Fibroblast of peridontal ligament (primary cell): ENCODE measurements at regions not wholly inside any gene's neighbourhood (a gene's known extent, or its start where the extent isn't known, plus 50 kb on each side); places are given as distances from the start of the nearest gene placed in this dataset.

ENCODE experiments used
- DNase-seq: peaks from one replicate; pipeline ENCODE4 v3.0.0-alpha.2; 2010; ENCODE audit errors: extremely low read depth

- no peak for DNase-seq
Measured at GRCh38 chr2:2765839-2766495, 434.9 kb upstream of the MYT1L start.

GRCh38 chr2:2765176-2765800 lies 434.2 kb upstream of the MYT1L start:
- no peak for DNase-seq

DNA sequence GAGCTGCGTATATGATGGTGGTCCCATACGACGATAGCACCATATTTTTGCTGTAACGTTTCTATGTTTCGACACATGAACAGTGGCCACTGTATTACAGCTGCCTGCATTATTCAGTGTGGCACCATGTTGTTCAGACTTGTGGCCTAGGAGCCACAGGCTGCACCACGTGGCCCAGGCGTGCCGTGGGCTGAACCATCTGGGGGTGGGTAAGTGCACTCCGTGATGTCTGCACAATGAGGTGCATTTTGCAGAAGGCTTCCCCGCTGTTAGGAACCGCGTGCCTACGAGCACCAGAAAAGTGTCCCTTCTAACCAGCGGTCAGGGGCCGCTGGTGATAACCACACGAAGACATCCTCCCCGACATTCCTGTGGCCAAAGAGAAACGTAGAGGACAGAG lies 433.7 kb upstream of the MYT1L start:
- no peak for DNase-seq

GRCh38 chr2:2764001-2764355 lies 432.9 kb upstream of the MYT1L start:
- DNase-seq, result no peak

DNA sequence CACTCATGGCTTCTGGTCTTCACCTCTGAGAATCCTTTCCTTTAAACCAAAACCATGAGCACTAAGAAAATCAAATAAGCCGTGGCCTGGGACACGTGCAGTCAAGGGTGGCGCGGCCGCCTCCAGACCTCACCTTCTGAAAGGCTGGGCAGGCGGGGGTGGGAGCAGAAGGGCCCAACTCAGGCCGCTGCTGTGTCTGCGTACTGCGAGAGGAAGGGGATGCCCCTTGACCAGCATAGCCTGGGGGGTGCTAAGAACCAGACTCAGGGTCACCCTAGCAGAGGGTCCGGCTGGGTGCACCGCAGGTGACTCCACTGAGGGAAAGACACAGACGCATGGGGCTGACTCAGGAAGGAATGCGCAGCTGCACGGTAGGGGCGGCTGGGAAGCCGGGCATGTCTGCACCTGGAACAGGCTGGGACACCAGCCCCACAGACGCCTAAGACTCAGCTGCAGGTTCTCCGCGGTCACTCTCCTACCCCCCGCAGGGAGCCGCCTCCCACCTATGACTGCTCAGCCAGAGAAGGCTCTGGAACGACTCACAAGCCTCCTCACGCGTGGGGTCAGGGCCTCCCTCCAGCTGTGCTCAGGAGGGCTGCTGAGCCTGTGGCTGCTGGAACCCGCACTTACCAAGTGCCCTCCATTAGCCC lies 432.4 kb upstream of the MYT1L start:
- DNase-seq, result no peak

DNA sequence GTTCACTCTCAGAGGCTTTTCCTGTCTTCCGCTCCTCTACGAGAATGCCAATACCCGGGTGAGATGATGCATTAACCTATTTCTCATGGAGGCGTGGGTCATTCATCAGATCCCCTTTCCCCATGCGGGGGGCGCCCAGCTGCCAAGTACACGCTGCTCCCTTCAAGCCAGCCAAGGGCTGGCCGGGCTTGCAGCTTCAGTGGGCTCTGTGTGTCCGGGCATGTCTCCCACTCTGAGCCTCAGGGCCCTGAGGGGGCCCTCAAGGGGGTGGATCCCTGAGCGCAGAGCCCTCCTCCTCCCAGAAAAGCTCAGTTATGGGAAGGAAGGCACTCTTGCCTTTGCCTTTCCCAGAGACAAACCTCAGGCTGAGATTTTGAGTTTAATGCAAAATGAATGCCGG lies 431.8 kb upstream of the MYT1L start:
- DNase-seq, result no peak

- no peak for DNase-seq
Measured at GRCh38 chr2:2762166-2762908, 431.3 kb upstream of the MYT1L start.

DNA sequence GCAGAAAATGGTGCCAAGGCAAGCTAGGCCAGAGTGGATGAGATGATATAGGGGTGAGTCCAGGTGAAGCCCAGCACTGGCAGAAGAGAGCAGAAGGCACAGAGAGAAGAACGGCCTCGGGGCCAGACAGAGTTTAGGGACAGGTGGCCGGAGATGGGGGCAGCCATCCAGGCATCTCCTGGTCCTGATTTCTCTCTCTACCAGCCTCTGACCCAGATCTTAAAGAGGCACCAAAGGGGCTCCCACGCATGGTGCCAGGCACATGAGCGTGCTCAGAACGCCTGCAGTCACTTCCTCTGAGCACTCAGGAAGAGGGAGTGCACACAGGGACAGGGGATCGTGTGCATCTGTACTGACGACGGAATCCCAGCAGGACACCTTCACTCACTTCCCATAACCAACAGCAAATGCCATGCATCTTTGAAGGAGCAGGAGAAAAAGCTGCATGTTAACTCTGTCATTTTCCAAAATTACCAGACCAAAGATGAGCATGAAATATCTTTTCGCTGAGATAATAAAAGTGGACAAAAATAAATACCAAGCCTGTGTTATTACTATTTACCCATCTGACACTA lies 427.8 kb upstream of the MYT1L start:
- no peak for DNase-seq

GRCh38 chr2:2757764-2758163 lies 426.7 kb upstream of the MYT1L start:
- DNase-seq, result no peak

GRCh38 chr2:2756886-2757285 lies 425.8 kb upstream of the MYT1L start:
- no peak for DNase-seq

DNA sequence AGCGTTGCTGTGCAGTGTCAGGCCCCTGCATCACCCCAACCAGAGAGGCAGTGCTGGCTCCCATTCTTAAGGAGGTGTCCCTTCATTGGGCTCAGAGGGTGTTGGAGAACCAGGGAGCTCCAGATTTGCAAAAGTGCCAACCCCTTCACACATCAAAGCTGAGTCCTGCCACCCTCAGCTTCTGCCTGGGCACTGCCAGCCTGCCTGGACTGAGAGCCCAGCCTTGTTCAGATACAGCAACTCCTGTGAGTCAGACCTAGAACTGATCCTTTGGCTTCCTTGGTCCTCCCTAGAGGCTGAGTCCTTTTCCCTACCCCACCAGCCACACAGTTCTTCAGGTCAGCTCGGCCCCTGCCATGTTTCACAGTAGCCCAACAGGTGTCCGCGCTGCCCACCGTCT lies 424.9 kb upstream of the MYT1L start:
- no peak for DNase-seq

GRCh38 chr2:2754940-2755339 lies 423.9 kb upstream of the MYT1L start:
- DNase-seq, result no peak

GRCh38 chr2:2751715-2752315 lies 420.7 kb upstream of the MYT1L start:
- no peak for DNase-seq

DNA sequence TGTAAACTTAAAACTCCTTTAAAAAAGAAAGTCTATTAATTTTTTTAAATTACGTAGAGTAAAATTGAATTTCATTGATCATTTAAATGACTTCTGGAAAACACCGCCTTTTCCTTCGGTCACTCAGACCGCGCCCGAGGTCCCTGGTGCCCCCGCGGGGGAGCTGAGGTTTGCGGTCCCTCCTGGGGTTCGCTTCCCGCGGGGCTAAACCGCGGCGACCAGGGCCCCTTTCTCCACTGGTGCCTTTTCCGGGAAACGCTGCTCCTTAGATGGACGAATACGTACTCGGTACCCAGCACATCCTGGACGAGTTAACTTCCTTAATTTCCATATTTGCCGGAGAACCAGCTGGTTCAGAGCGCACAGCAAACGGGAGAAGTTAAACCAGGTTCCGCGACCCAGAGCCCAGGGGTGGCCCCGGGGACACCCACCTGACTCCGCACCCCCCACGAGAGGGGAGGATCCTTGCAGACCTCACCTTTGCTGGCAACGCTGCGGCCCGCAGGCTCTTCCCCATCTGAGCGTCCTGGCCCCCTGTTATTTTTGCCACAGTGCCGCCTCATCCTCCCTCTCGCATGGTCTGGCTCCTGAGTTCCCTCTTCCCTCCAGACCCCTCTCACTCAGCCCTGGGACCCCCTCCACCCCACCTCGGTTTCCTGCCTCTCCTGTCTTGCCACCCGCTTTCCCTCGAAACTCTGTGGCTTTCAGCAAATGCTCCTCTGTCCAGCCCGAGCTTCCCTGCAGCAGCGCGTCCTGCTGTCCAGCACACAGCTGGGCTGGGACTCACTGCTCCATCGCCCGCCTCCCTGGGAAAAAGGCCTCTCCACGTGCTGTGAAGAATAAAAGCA lies 420.0 kb upstream of the MYT1L start:
- no peak for DNase-seq

DNA sequence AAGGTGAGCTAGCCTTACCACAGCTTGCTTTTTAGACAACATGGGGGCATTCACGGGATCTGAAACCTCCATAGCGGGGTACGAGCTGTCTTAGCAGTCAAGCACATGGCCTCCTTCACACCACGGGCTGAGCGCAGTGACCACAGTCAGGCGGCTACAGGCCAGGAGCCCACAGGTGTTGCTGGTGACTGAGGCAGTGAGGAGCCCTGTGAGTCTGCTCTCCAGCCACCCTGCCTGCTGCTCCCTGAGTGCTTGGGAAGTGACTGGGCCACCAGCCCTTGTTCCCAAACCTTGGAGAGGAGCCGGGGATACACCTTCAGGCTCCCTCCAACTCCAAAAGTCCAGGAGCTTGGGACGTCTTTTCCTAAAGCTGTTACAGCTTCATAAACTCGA lies 418.1 kb upstream of the MYT1L start:
- DNase-seq, result no peak

- no peak for DNase-seq
Measured at GRCh38 chr2:2748399-2749205, 417.5 kb upstream of the MYT1L start.

GRCh38 chr2:2747797-2748301 lies 416.8 kb upstream of the MYT1L start:
- no peak for DNase-seq

GRCh38 chr2:2746731-2747130 lies 415.7 kb upstream of the MYT1L start:
- DNase-seq, result no peak

DNA sequence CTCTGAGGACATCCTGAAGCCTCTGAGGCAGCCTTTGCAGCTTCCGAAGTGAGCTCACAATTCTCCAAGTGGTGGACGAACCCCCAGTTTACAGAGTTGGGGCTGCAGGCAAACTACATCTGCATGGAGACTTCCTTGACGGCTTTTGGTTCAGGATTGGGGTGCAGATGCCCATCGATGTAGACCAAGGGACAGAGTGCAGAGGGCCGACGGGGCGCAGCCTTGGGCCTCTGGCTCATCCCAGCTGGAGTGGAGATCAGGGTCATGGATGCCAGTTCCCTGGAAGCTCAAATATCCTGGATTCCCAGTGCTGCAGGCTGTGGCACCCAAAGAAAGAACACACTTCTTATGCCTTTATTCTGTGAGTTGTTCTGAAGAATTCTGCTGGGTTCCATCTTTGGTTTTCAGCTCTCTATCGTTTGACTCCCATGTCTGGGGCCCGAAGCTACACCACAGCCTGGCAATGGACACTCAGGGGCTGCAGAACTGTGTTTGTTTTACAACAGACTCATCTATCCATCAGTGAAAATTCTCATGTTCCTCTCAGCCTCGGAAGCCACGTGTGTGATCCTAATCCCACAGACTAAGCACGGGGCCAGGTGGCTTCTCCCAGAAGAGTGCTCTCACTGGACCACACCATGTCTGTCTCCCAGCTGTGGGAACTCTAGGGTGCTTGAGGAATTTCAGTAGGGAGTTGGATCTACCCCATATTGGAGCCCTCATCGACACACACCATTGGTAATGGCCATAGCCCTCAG lies 414.1 kb upstream of the MYT1L start:
- no peak for DNase-seq
